H1 (cell line): ENCODE measurements at regions not wholly inside any gene's neighbourhood (a gene's known extent, or its start where the extent isn't known, plus 50 kb on each side); places are given as distances from the start of the nearest gene placed in this dataset.

ENCODE experiments used
- CTCF ChIA-PET: fragments of 300-600 bp; sonication (Branson Sonifier 250); formaldehyde crosslinking; loops from one replicate; lab custom pipeline; 2021; ENCODE audit not compliant: partially characterized antibody; lab: Charles Lee
- POLR2A ChIA-PET: fragments of 300-600 bp; sonication (Branson Sonifier 250); formaldehyde crosslinking; loops from one replicate; lab custom pipeline; 2021; ENCODE audit warnings: inconsistent platforms; ENCODE audit not compliant: partially characterized antibody; lab: Charles Lee
- DNase-seq, 2 experiments: peaks; one replicate each; pipeline versions ENCODE4 v3.0.0 to v3.0.0-alpha.2; 2010 to 2022; ENCODE audit warnings: low spot score in 2 of 2, low read depth in 1 of 2, mixed read lengths in 1 of 2
- FAIRE-seq: peaks from 2 replicates; lab custom pipeline; 2011; peaks lifted over from hg19 to GRCh38; lab: Jason Lieb, UNC
- H2AFZ ChIP-seq: 2 replicates; pipeline ENCODE4 v1.8.1; 2012; ENCODE audit warnings: low read length, inconsistent platforms
- H2AK5ac ChIP-seq: 2 replicates; pipeline ENCODE4 v1.6.1; 2013; ENCODE audit warnings: low read depth, low read length
- H2BK120ac ChIP-seq: replicated peaks from 2 replicates; pipeline ENCODE3; 2013; ENCODE audit warnings: low read depth, low read length, inconsistent platforms
- H2BK12ac ChIP-seq: 2 replicates; pipeline ENCODE4 v1.6.1; 2013; ENCODE audit warnings: low read depth, low read length
- H2BK15ac ChIP-seq: 2 replicates; pipeline ENCODE4 v1.6.1; 2013; ENCODE audit warnings: low read length
- H2BK20ac ChIP-seq: 2 replicates; pipeline ENCODE4 v1.6.1; 2013; ENCODE audit warnings: low read length
- H2BK5ac ChIP-seq: 2 replicates; pipeline ENCODE4 v1.6.1; 2013; ENCODE audit warnings: low read depth, low read length
- H3K14ac ChIP-seq: 2 replicates; pipeline ENCODE4 v1.6.1; 2013; ENCODE audit warnings: inconsistent platforms; ENCODE audit not compliant: insufficient read length
- H3K18ac ChIP-seq: 2 replicates; pipeline ENCODE4 v1.6.1; 2013; ENCODE audit warnings: low read length; ENCODE audit errors: extremely low read depth
- H3K23ac ChIP-seq: 2 replicates; pipeline ENCODE4 v1.6.1; 2013; ENCODE audit warnings: inconsistent platforms; ENCODE audit not compliant: insufficient read length
- H3K23me2 ChIP-seq: 2 replicates; pipeline ENCODE4 v1.6.1; 2013; ENCODE audit warnings: low read depth, low read length
- H3K27ac ChIP-seq: 2 replicates; pipeline ENCODE4 v1.6.1; 2011; ENCODE audit warnings: low read depth, low read length, inconsistent platforms
- H3K27me3 ChIP-seq, 4 experiments: replicated peaks in 1 of 4; 1 replicate in 1 of 4; 2 replicates in 3 of 4; pipeline versions ENCODE4 v1.6.1 to v1.8.1; 2011 to 2013; ENCODE audit warnings: low read length in 3 of 4, mild to moderate bottlenecking in 3 of 4, inconsistent platforms in 2 of 4, mixed read lengths in 2 of 4, moderate library complexity in 1 of 4; ENCODE audit not compliant: control insufficient read depth in 3 of 4, insufficient read depth in 3 of 4; ENCODE audit errors: extremely low read depth in 1 of 4
- H3K36me3 ChIP-seq, 4 experiments: 2 replicates each; pipeline versions ENCODE4 v1.6.1 to v1.8.1; 2011 to 2013; ENCODE audit warnings: mild to moderate bottlenecking in 4 of 4, low read length in 3 of 4, moderate library complexity in 2 of 4, control low read depth in 1 of 4, inconsistent platforms in 1 of 4; ENCODE audit not compliant: insufficient read depth in 4 of 4, control insufficient read depth in 2 of 4
- H3K4ac ChIP-seq: replicated peaks from 2 replicates; pipeline ENCODE3; 2013; ENCODE audit warnings: low read length, low read depth, mixed read lengths, inconsistent platforms; ENCODE audit not compliant: insufficient read length
- H3K4me1 ChIP-seq, 4 experiments: replicated peaks in 1 of 4; 1 replicate in 1 of 4; 2 replicates in 3 of 4; pipeline versions ENCODE4 v1.6.1 to v1.8.1; 2011 to 2013; ENCODE audit warnings: low read length in 3 of 4, inconsistent platforms in 2 of 4, mixed read lengths in 1 of 4; ENCODE audit not compliant: insufficient read depth in 4 of 4, control insufficient read depth in 3 of 4
- H3K4me2 ChIP-seq, 2 experiments: 2 replicates each; pipeline versions ENCODE4 v1.6.1 to v1.8.1; 2011 to 2013; ENCODE audit warnings: low read depth in 2 of 2, low read length in 2 of 2, control low read depth in 1 of 2, inconsistent platforms in 1 of 2, mild to moderate bottlenecking in 1 of 2; ENCODE audit not compliant: insufficient read depth in 1 of 2
- H3K4me3 ChIP-seq, 4 experiments: fragments of 200-600, 300-600 bp in 1 of 4; sonication (generic), shearing (Covaris generic), sonication (Bioruptor Twin) in 1 of 4; 2 replicates each; pipeline versions ENCODE4 v1.5.1 to v1.8.1; 2011 to 2016; ENCODE audit warnings: low read length in 4 of 4, low read depth in 3 of 4, control low read depth in 2 of 4, inconsistent platforms in 2 of 4, mild to moderate bottlenecking in 2 of 4, mixed read lengths in 1 of 4, moderate library complexity in 1 of 4; ENCODE audit not compliant: insufficient read depth in 2 of 4; ENCODE audit errors: extremely low read depth in 1 of 4
- H3K56ac ChIP-seq: replicated peaks from 2 replicates; pipeline ENCODE3; 2013; ENCODE audit warnings: low read depth, mild to moderate bottlenecking, mixed read lengths, low read length, inconsistent platforms; ENCODE audit not compliant: insufficient read length
- H3K79me1 ChIP-seq: 2 replicates; pipeline ENCODE4 v1.6.1; 2013; ENCODE audit warnings: low read depth, low read length, control low read depth
- H3K79me2 ChIP-seq, 2 experiments: 2 replicates each; pipeline versions ENCODE4 v1.6.1 to v1.8.1; 2012 to 2013; ENCODE audit warnings: low read length in 2 of 2, mild to moderate bottlenecking in 2 of 2, inconsistent platforms in 1 of 2; ENCODE audit not compliant: insufficient read depth in 2 of 2, control insufficient read depth in 1 of 2
- H3K9ac ChIP-seq, 4 experiments: replicated peaks in 1 of 4; 1 replicate in 1 of 4; 2 replicates in 3 of 4; pipeline versions ENCODE4 v1.6.1 to v1.8.1; 2011 to 2013; ENCODE audit warnings: low read depth in 3 of 4, low read length in 3 of 4, control low read depth in 2 of 4, mild to moderate bottlenecking in 2 of 4, moderate library complexity in 2 of 4, inconsistent platforms in 1 of 4; ENCODE audit errors: extremely low read depth in 1 of 4
- H3K9me3 ChIP-seq, 2 experiments: 2 replicates each; pipeline versions ENCODE4 v1.6.1 to v1.8.1; 2012 to 2013; ENCODE audit warnings: mild to moderate bottlenecking in 2 of 2, moderate library complexity in 2 of 2, control low read depth in 1 of 2, inconsistent platforms in 1 of 2, low read depth in 1 of 2, low read length in 1 of 2, mixed read lengths in 1 of 2; ENCODE audit not compliant: insufficient read depth in 2 of 2
- H4K20me1 ChIP-seq, 2 experiments: replicated peaks in 1 of 2; 2 replicates each; pipeline versions ENCODE3 to v1.8.1; 2011 to 2013; ENCODE audit warnings: inconsistent platforms in 2 of 2, low read length in 2 of 2, mild to moderate bottlenecking in 1 of 2; ENCODE audit not compliant: insufficient read depth in 2 of 2, control insufficient read depth in 1 of 2
- H4K5ac ChIP-seq: 2 replicates; pipeline ENCODE4 v1.6.1; 2013; ENCODE audit warnings: low read length, low read depth, mixed read lengths, inconsistent platforms; ENCODE audit not compliant: insufficient read length
- H4K8ac ChIP-seq: 2 replicates; pipeline ENCODE4 v1.8.0; 2013; ENCODE audit warnings: mild to moderate bottlenecking, moderate library complexity, low read length, inconsistent platforms; ENCODE audit not compliant: insufficient read depth; ENCODE audit errors: extremely low read depth
- H4K91ac ChIP-seq: replicated peaks from 2 replicates; pipeline ENCODE3; 2013; ENCODE audit warnings: low read length, mixed read lengths, inconsistent platforms; ENCODE audit not compliant: insufficient read length
- EZH2 ChIP-seq: fragments of 200-600 bp; sonication (generic); IDR thresholded peaks from 2 replicates; pipeline ENCODE4 v1.7.1; 2012; ENCODE audit warnings: low read depth, mild to moderate bottlenecking, moderate library complexity, low read length, inconsistent platforms; ENCODE audit not compliant: severe bottlenecking
- HDAC2 ChIP-seq, 2 experiments: fragments of 300-600 bp in 1 of 2; sonication (generic) in 1 of 2; IDR thresholded peaks; 2 replicates each; pipeline ENCODE4 v1.6.1; 2011 to 2012; ENCODE audit warnings: low read depth in 2 of 2, low read length in 2 of 2, mild to moderate bottlenecking in 2 of 2, moderate library complexity in 2 of 2, borderline replicate concordance in 1 of 2, inconsistent platforms in 1 of 2
- HDAC6 ChIP-seq: IDR thresholded peaks from one replicate; pipeline ENCODE4 v1.7.1; 2012; ENCODE audit warnings: low read depth, mild to moderate bottlenecking, inconsistent platforms, low read length, moderate library complexity
- KDM1A ChIP-seq: fragments of 200-600, 300-600 bp; sonication (generic); IDR thresholded peaks from 2 replicates; pipeline ENCODE4 v1.7.1; 2016; ENCODE audit warnings: mild to moderate bottlenecking, low read length, borderline replicate concordance
- KDM4A ChIP-seq: IDR thresholded peaks from one replicate; pipeline ENCODE4 v1.7.1; 2012; ENCODE audit warnings: low read depth, mild to moderate bottlenecking, moderate library complexity, low read length, inconsistent platforms; ENCODE audit not compliant: severe bottlenecking
- MAX ChIP-seq: IDR thresholded peaks from 2 replicates; pipeline ENCODE4 v1.6.1; 2012; ENCODE audit warnings: inconsistent platforms
- PHF8 ChIP-seq: fragments of 200-600 bp; sonication (generic); conservative IDR thresholded peaks from 2 replicates; pipeline ENCODE4 v1.7.1; 2012; ENCODE audit warnings: low read depth, mild to moderate bottlenecking, inconsistent platforms, low read length, moderate library complexity
- POLR2AphosphoS5 ChIP-seq: IDR thresholded peaks from 2 replicates; pipeline ENCODE4 v1.6.1; 2011; ENCODE audit warnings: low read depth, low read length
- POU5F1 ChIP-seq: IDR thresholded peaks from 2 replicates; pipeline ENCODE4 v1.6.1; 2011; ENCODE audit warnings: low read depth, mild to moderate bottlenecking, low read length, moderate library complexity
- SAP30 ChIP-seq: fragments of 300-600 bp; sonication (generic); IDR thresholded peaks from 2 replicates; pipeline ENCODE4 v1.7.1; 2012; ENCODE audit warnings: low read length, moderate library complexity, mild to moderate bottlenecking, inconsistent platforms; ENCODE audit not compliant: insufficient read depth, insufficient replicate concordance
- TCF12 ChIP-seq: IDR thresholded peaks from 2 replicates; pipeline ENCODE4 v1.6.1; 2011; ENCODE audit warnings: low read depth, mild to moderate bottlenecking, low read length
- USF2 ChIP-seq: IDR thresholded peaks from 2 replicates; pipeline ENCODE4 v1.6.1; 2011; ENCODE audit warnings: low read length, improper control_type of control experiment
- WGBS, 2 experiments: shearing (Covaris generic) in 1 of 2; methylation state at CpG; one replicate each; pipeline versions ENCODE4 v1.1.6 to v1.1.7; 2013 to 2015; ENCODE audit warnings: low lambda C conversion rate in 2 of 2, mixed read lengths in 2 of 2, inconsistent platforms in 1 of 2, low coverage in 1 of 2, missing lambda C conversion rate in 1 of 2; ENCODE audit not compliant: insufficient replicate concordance in 2 of 2, insufficient coverage in 1 of 2, insufficient read length in 1 of 2; ENCODE audit errors: extremely low coverage in 1 of 2, missing lambda C conversion rate in 1 of 2; 5-methylcytosine and 5-hydroxymethylcytosine counted together

- Histone ChIP-seq H3K18ac (no peak overlapping the region), H3K4me2 (no peak overlapping the region), H4K91ac (no peak overlapping the region), H2BK20ac (no peak overlapping the region), H4K20me1 (no peaks in the 10 kb centered on the region), H2BK12ac (no peak overlapping the region), H3K36me3 (no peaks in the 10 kb centered on the region; a peak in 1 of 8 replicates), H2BK15ac (no peak overlapping the region), H3K23me2 (no peaks in the 10 kb centered on the region), H4K5ac (no peak overlapping the region), H3K4me1 (no peaks in the 10 kb centered on the region), H4K8ac (no peak overlapping the region), H2BK120ac (no peak overlapping the region), H3K56ac (no peak overlapping the region), H3K23ac (no peak overlapping the region), H3K27me3 (no peaks in the 10 kb centered on the region; a peak in 1 of 7 replicates), H2AFZ (no peak overlapping the region), H3K79me2 (no peaks in the 10 kb centered on the region), H3K4ac (no peak overlapping the region), H3K4me3 (no peak overlapping the region), H2AK5ac (no peak overlapping the region), H3K14ac (no peak overlapping the region), H3K27ac (no peak overlapping the region), H2BK5ac (no peak overlapping the region), H3K9me3 (peaks cover 7% of the 10 kb centered on the region in 2 experiments), H3K9ac (no peak overlapping the region), H3K79me1 (no peaks in the 10 kb centered on the region)
- no peak for TF ChIP-seq PHF8
- TF ChIP-seq MAX, result no peak
- no peak for TF ChIP-seq KDM1A
- TF ChIP-seq POU5F1, result no peak
- TF ChIP-seq EZH2, result no peak
- TF ChIP-seq POLR2AphosphoS5, result no peak
- no peak for TF ChIP-seq HDAC2 (IDR thresholded peaks at IDR 0.05; ENCODE audit: borderline replicate concordance in 1 of 2, low read depth in 2 of 2, low read length in 2 of 2)
- TF ChIP-seq USF2, result no peak
- TF ChIP-seq TCF12, result no peak
- TF ChIP-seq SAP30, result no peak
- TF ChIP-seq HDAC6, result no peak
- no peak for TF ChIP-seq KDM4A
- ChIA-PET CTCF (interaction anchor here (1.3 kb wide), 1 partner anchor 13 kb away, joined by 4 read pairs; no protein-coding TSS in a partner anchor), POLR2A (no interaction called here)
- no peak for FAIRE-seq
- DNase-seq, result no peak
- WGBS, 2 experiments, result 90% methylated on average over 2 of the region's 2 CpGs; no CpG with 5 or more reads in 1 of the 2 experiments
Measured at GRCh38 chr2:128701418-128701817, 382.8 kb upstream of the HS6ST1 start.
